GM19324 (cell line): ENCODE measurements at regions not wholly inside any gene's neighbourhood (a gene's known extent, or its start where the extent isn't known, plus 50 kb on each side); places are given as distances from the start of the nearest gene placed in this dataset.

ENCODE experiments used
- ATAC-seq: cut with Tn5 transposase; IDR thresholded peaks from one replicate; pipeline ENCODE4 v1.9.1; 2021; ENCODE audit warnings: mild to moderate bottlenecking, moderate library complexity; ENCODE audit not compliant: unreplicated experiment, low FRiP score

GRCh38 chr3:106247902-106248684 lies 379.3 kb upstream of the CBLB start:
- peak; percentile 59 for ATAC-seq

DNA sequence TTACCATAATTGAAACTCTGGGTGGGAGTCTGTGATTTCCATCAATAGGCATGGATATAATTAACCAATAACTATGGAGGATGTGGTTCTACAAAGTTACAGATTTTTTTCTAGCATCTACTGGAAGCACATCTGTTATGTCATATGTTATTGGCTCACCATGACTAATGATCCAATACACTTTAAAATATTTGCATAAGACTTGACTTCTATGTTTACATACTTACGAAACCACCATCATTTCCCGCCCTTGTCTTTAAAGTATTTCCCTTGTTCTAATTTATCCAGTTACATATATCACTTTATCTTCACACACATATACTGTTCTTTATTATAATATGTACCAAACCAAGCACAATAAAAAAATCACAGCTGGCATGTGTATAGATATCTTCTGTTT lies 380.3 kb upstream of the CBLB start:
- ATAC-seq = no peak

DNA sequence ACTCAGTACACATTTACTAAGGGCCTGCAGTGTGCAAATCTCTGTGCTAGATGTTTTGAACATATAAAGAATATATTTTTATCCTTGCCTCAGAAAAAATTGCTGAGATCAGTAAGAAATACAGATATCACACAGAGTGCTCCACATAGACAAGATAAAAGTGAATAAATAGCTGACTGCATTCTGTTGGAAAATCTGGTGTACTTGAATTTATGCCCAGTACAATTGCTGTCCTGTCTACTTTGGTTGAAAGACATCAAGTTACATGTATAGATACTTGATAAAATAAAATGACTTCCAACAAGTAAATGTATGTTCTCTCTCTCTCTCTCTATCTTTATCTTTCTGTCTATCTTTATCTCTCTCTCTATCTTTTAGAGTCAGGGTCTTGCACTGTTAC lies 381.2 kb upstream of the CBLB start:
- ATAC-seq = no peak

DNA sequence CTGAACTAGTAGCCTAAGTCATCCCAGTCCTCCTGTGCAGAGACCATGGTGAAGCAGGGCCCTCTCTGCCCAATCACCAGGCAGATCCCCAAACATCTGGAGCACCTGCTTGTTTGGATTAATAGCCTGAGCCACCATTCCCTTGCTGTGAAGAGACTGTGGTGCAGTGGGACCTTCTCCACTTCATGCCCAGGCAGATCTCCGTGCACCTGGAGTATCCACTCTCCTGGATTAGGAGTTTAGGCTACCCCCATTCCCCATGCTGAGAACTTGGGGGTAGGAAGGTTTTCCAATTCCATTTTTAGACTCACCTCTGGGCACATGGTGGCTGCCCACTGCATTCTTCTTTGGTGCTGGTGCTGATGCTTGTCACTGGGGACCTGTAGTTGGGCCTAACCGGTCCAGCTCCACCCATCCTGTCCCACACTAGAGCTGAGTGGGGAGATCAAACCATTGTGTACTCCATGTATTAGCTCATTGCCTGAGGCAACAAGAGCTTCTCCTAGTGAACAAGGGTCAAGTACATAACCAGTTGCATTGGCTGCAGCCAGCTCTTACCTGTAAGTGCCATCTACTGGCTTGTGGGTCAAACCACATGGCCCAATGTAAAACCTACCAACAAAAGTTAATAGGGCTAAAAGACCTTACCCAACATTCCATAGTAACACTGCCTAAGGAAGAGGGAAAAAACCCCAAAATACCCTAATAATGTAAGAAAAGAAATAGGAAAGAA lies 382.5 kb upstream of the CBLB start:
- no peak for ATAC-seq

DNA sequence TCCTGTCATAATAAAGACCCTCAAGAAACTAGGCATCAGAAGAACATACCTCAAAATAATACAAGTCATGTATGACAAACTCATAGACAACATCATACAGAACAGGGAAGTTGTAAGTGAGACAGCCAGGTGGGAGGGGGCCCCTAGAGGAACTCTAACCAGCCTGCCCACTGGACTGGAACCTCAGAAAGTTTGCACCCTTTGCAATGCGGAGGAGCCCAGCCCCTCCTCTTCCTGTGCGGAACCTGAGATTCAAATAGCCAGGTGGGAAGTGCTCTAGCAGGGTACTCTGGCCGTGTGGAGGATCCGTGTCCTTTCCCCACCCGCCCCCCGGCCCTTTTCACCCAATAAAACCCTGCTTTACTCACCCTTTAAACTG lies 387.0 kb upstream of the CBLB start:
- ATAC-seq = peak; percentile 95

DNA sequence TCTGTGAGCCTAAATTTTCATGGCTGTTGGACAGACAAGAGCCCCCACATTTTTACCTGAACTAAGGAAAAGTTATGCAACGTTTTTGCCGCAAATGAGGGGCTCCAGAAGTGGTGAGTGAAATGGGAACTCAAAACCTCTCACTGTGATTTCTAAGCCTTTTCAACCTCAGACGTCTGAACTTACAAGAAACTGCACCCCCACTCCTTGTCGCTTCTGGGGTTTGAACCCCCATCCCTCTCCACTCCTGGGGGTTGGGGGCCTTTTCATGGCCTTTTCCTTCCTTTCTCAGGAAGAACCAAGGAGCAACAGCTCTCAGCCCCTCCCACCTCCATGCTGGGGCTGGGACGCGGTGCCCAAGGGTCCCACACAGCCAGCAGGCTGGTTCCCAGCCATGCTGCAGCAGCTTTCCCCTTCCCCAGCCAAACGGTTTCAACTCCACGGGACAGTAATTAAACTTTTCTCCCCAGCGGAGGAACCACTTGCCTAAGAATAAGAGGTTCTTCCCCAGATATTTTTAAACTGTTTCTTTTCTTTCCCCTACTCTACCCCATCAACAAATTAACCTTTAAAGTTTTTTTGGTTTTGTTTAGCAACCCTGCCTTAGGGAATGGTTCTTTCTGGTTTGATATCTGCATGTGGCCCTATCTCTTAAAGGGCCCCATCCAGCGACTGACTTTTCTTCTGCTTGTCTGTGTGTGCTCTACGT lies 387.6 kb upstream of the CBLB start:
- ATAC-seq = peak; percentile 30

DNA sequence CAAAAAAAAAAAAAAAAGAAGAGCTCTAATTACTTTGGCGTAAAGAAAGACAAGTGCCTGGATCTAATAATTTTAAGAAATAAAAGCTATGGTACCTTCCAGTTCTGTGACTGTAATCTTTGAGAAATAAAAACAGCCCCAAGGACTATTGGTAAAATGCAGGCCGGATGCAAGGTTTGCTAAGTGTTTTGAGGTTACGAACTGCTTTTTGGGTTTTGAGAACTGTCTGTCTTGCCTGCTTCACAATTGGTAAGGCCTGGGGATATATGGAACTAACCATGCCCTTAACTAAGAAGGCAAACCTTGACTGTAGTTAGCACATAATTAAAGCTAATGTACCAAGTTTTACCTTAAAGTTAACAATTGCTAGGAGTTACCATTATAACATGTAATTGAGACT lies 388.4 kb upstream of the CBLB start:
- no peak for ATAC-seq

- ATAC-seq = no peak
Measured at GRCh38 chr3:106261396-106261795, 392.6 kb upstream of the CBLB start.

GRCh38 chr3:106261915-106262683 lies 393.3 kb upstream of the CBLB start:
- no peak for ATAC-seq

DNA sequence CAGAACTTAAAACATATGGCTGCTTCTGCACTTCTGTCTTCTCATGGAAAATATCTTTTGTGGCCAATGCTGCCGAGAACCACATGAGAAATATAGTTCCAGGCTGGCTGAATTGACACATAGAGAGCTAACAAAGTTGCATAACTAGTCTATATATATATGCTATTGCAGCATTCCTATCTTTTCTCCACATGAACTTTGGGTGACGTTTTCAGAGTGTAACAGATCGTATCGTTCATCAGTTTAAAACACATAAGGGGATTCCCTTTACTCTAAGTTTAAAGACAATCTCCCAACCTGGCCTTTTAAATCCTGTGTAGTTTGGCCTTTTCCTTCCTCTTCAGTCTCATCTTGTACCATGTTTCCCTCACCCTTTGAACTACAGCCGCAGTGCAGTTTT lies 394.2 kb upstream of the CBLB start:
- no peak for ATAC-seq

DNA sequence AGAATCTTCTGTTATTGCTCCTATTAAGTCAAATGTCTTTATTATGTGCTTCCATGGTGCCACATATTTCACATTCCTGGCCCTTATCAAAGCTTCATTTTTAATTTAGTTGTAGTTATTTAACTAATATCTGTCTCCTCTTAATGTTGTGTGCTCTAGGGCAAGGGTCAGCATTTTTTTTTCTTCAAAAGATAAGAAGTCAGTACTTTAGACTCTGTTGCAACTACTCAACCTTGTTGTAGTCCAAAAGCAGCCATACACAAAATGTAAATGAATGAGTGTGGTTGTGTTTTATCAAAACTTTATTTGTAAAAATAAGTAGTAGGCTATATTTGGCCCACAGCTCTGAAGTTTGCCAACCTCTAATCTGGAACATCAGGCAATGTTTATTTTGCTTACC lies 394.7 kb upstream of the CBLB start:
- no peak for ATAC-seq

DNA sequence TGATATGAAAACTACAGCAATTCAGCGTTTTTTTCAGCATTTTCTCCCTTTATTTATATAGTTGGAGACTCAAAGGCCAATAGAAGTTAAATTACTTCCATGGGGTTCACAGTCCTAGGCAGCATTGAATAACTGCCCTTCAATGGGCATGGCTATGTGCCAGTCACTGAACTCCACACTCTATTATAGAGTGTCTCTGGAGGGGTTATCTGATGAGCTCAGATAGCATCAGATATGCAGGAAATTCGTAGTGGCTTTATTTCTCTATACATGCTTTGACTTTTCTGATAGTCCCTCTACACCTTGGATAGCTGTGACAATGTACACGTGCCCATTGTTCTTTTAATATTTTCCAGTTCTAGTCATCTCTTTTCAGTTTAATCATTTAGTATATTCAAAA lies 396.9 kb upstream of the CBLB start:
- no peak for ATAC-seq

DNA sequence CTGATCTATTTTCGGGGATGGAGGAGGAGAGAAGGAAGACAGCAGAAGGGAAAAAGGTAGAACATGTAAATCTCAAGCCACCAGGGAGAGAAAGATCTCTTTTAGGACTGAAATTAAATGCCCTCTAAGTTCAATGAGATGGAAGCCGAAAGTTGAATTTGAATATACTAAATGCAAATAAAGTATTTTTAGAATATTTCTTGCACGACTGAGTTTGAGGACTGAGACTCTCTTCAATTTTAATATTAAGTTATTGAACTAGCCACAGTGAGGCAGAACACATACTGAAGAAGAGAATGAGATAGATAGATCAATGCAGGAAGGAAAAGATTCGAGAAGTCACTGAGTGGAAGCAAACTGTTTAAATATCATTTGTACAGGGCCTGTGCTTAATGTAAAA lies 399.9 kb upstream of the CBLB start:
- ATAC-seq = no peak

GRCh38 chr3:106272302-106272701 lies 403.5 kb upstream of the CBLB start:
- no peak for ATAC-seq

- ATAC-seq = no peak
Measured at GRCh38 chr3:106275592-106275991, 406.8 kb upstream of the CBLB start.

DNA sequence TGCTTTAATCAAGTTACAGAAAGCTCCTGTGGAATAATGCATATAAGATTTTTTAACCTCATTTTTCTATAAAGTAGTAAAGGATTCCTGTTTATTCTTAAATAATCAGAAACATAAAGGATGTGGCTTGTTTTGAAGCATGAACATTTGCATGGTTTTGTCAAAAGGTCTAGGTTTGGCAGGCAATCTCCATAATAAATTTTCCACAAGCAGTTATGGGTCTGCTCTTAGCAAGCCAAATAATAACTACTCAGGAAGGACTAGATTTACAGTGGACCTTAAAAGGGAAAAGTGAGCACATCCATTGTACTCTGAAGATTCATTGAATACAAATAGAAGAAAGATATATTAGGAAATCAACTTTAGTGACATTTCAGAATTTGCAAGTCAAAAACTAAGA lies 407.3 kb upstream of the CBLB start:
- ATAC-seq = no peak

- no peak for ATAC-seq
Measured at GRCh38 chr3:106276755-106277612, 408.2 kb upstream of the CBLB start.

DNA sequence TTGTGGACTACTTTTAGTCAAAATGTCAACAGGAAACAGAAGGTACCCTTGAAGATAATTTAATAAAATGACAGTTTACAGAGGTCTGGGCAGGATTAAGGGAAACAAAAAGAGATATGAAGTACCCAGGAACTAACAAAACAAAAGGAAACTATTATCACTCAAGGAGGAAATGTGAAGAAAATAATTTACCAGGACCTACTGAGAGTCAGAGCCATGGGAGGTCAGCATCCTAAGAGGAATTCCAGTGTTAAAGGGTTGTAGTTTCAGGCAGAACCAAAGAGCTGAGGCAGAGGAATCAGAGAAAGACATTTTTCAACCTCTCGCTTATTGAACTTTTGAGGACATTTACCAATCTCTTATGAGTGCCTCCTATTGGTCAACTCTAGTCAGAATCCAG lies 408.9 kb upstream of the CBLB start:
- no peak for ATAC-seq

GRCh38 chr3:106281221-106281620 lies 412.4 kb upstream of the CBLB start:
- ATAC-seq = no peak

GRCh38 chr3:106282943-106283342 lies 414.1 kb upstream of the CBLB start:
- ATAC-seq = no peak
